Thyroid gland (tissue), 4 donors: ENCODE measurements at regions not wholly inside any gene's neighbourhood (a gene's known extent, or its start where the extent isn't known, plus 50 kb on each side); places are given as distances from the start of the nearest gene placed in this dataset.

Experiments used
- POLR2A ChIP-seq, 2 donors: fragments of 450-650 bp; IDR thresholded peaks; one replicate each; pipeline ENCODE4 v1.6.1; 2017; ENCODE audit warnings: antibody characterized with exemption in 2 of 2, mild to moderate bottlenecking in 2 of 2, moderate library complexity in 1 of 2
- TF ChIP-seq, protein P1 (sequence below), 6 experiments: fragments of 200-600 bp in 3 of 6; fragments of 450-650 bp in 3 of 6; sonication (generic) in 3 of 6; IDR thresholded peaks; one replicate each; pipeline ENCODE4 v1.5.1; 2016 to 2019; ENCODE audit warnings: antibody characterized with exemption in 6 of 6, mild to moderate bottlenecking in 2 of 6, inconsistent platforms in 1 of 6, moderate library complexity in 1 of 6

- TF ChIP-seq, protein P1, sequence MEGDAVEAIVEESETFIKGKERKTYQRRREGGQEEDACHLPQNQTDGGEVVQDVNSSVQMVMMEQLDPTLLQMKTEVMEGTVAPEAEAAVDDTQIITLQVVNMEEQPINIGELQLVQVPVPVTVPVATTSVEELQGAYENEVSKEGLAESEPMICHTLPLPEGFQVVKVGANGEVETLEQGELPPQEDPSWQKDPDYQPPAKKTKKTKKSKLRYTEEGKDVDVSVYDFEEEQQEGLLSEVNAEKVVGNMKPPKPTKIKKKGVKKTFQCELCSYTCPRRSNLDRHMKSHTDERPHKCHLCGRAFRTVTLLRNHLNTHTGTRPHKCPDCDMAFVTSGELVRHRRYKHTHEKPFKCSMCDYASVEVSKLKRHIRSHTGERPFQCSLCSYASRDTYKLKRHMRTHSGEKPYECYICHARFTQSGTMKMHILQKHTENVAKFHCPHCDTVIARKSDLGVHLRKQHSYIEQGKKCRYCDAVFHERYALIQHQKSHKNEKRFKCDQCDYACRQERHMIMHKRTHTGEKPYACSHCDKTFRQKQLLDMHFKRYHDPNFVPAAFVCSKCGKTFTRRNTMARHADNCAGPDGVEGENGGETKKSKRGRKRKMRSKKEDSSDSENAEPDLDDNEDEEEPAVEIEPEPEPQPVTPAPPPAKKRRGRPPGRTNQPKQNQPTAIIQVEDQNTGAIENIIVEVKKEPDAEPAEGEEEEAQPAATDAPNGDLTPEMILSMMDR (IDR thresholded peaks at IDR 0.05), result no peak
- TF ChIP-seq POLR2A (IDR thresholded peaks at IDR 0.05), result no peak
Measured at GRCh38 chr2:75407038-75407530, 153.7 kb downstream of the EVA1A start.
